WTC11 (cell line): ENCODE measurements at regions not wholly inside any gene's neighbourhood (a gene's known extent, or its start where the extent isn't known, plus 50 kb on each side); places are given as distances from the start of the nearest gene placed in this dataset.

Experiments used
- ATAC-seq: fragments of 200-7000 bp; cut with Tn5 transposase; 2 replicates; pipeline ENCODE4 v1.10.0; 2021; ENCODE audit warnings: mild to moderate bottlenecking, moderate library complexity
- CTCF ChIA-PET: fragments of 300-600 bp; sonication (Branson Sonifier 250); formaldehyde crosslinking; loops from one replicate; lab custom pipeline; 2021; ENCODE audit warnings: antibody characterized with exemption; lab: Charles Lee
- POLR2A ChIA-PET: fragments of 350-600 bp; sonication (Branson Sonifier 250); formaldehyde crosslinking; loops from one replicate; lab custom pipeline; 2021; ENCODE audit warnings: antibody characterized with exemption; lab: Charles Lee
- DNase-seq: peaks from one replicate; pipeline ENCODE4 v3.0.0; 2021; ENCODE audit warnings: low spot score
- H3K27ac Mint-ChIP-seq: 2 replicates; pipeline ENCODE4 v1.8.0; 2021; ENCODE audit warnings: mixed read lengths
- H3K27me3 Mint-ChIP-seq: 2 replicates; pipeline ENCODE4 v1.8.0; 2021; ENCODE audit warnings: low read depth, mild to moderate bottlenecking, moderate library complexity, mixed read lengths
- H3K36me3 Mint-ChIP-seq: 2 replicates; pipeline ENCODE4 v1.8.0; 2021; ENCODE audit warnings: mixed read lengths
- H3K4me1 Mint-ChIP-seq: 2 replicates; pipeline ENCODE4 v1.8.0; 2022; ENCODE audit warnings: mixed read lengths
- H3K4me3 Mint-ChIP-seq: 2 replicates; pipeline ENCODE4 v1.8.0; 2021; ENCODE audit warnings: mild to moderate bottlenecking, moderate library complexity, mixed read lengths
- H3K9me3 Mint-ChIP-seq: 2 replicates; pipeline ENCODE4 v1.8.0; 2021; ENCODE audit warnings: mixed read lengths
- CREM ChIP-seq: sonication (generic); formaldehyde crosslinking; IDR thresholded peaks from 2 replicates; pipeline ENCODE4 v1.8.1; 2022; ENCODE audit warnings: mild to moderate bottlenecking, missing genetic modification reagents, moderate library complexity
- FOXJ3 ChIP-seq: sonication (generic); formaldehyde crosslinking; IDR thresholded peaks from 2 replicates; pipeline ENCODE4 v1.9.0; 2021; ENCODE audit warnings: missing genetic modification reagents, mild to moderate bottlenecking, borderline replicate concordance
- NR2C2 ChIP-seq: sonication (generic); formaldehyde crosslinking; IDR thresholded peaks from 2 replicates; pipeline ENCODE4 v1.8.0; 2022; ENCODE audit warnings: mild to moderate bottlenecking, missing genetic modification reagents
- RELA ChIP-seq: sonication (generic); formaldehyde crosslinking; IDR thresholded peaks from 2 replicates; pipeline ENCODE4 v1.8.1; 2022; ENCODE audit warnings: missing genetic modification reagents, mild to moderate bottlenecking, borderline replicate concordance
- RORB ChIP-seq: fragments of 250-450 bp; sonication (Bioruptor Pico); IDR thresholded peaks from 2 replicates; pipeline ENCODE4 v1.9.0; 2021; ENCODE audit warnings: mild to moderate bottlenecking
- SMAD3 ChIP-seq: sonication (generic); formaldehyde crosslinking; IDR thresholded peaks from 2 replicates; pipeline ENCODE4 v1.8.0; 2022; ENCODE audit warnings: missing genetic modification reagents, mild to moderate bottlenecking, borderline replicate concordance
- ZNF121 ChIP-seq: sonication (generic); formaldehyde crosslinking; IDR thresholded peaks from 2 replicates; pipeline ENCODE4 v1.8.0; 2023; ENCODE audit warnings: missing genetic modification reagents
- ZNF416 ChIP-seq: fragments of 250-450 bp; sonication (Bioruptor Pico); IDR thresholded peaks from 2 replicates; pipeline ENCODE4 v1.9.0; 2021; ENCODE audit warnings: mild to moderate bottlenecking, inconsistent platforms
- TF ChIP-seq, protein P1 (sequence below): sonication (generic); formaldehyde crosslinking; conservative IDR thresholded peaks from 2 replicates; pipeline ENCODE4 v1.8.1; 2023; ENCODE audit warnings: mild to moderate bottlenecking, low read depth, missing genetic modification reagents, moderate library complexity
- TF ChIP-seq, protein P2 (sequence below): fragments of 250-450 bp; sonication (Bioruptor Pico); IDR thresholded peaks from 2 replicates; pipeline ENCODE4 v2.1.2; 2022; ENCODE audit warnings: mild to moderate bottlenecking, moderate library complexity
- TF ChIP-seq, protein P3 (sequence below): sonication (generic); formaldehyde crosslinking; IDR thresholded peaks from 2 replicates; pipeline ENCODE4 v1.8.1; 2023; ENCODE audit warnings: mild to moderate bottlenecking, missing genetic modification reagents, borderline replicate concordance
- TF ChIP-seq, protein P4 (sequence below): fragments of 250-450 bp; sonication (Bioruptor Pico); IDR thresholded peaks from 2 replicates; pipeline ENCODE4 v1.9.0; 2021; ENCODE audit warnings: mild to moderate bottlenecking
- TF ChIP-seq, protein P5 (sequence below): sonication (generic); formaldehyde crosslinking; conservative IDR thresholded peaks from 2 replicates; pipeline ENCODE4 v1.8.1; 2022; ENCODE audit warnings: mild to moderate bottlenecking, missing genetic modification reagents
- TF ChIP-seq, protein P6 (sequence below): fragments of 250-450 bp; sonication (Bioruptor Pico); conservative IDR thresholded peaks from 2 replicates; pipeline ENCODE4 v1.9.0; 2021; ENCODE audit warnings: mild to moderate bottlenecking
- TF ChIP-seq, protein P7 (sequence below): sonication (generic); formaldehyde crosslinking; IDR thresholded peaks from 2 replicates; pipeline ENCODE4 v1.8.0; 2022; ENCODE audit warnings: mild to moderate bottlenecking, missing genetic modification reagents
- TF ChIP-seq, protein P8 (sequence below): sonication (generic); formaldehyde crosslinking; IDR thresholded peaks from 2 replicates; pipeline ENCODE4 v1.8.1; 2022; ENCODE audit warnings: low read depth, mild to moderate bottlenecking, moderate library complexity, missing genetic modification reagents, borderline replicate concordance
- TF ChIP-seq, protein P9 (sequence below): fragments of 200-600 bp; IDR thresholded peaks from 2 replicates; pipeline ENCODE4 v1.8.0; 2022; ENCODE audit warnings: antibody characterized with exemption
- TF ChIP-seq, protein P10 (sequence below): sonication (generic); formaldehyde crosslinking; IDR thresholded peaks from 2 replicates; pipeline ENCODE4 v1.8.1; 2023; ENCODE audit warnings: mild to moderate bottlenecking, missing genetic modification reagents
- TF ChIP-seq, protein P11 (sequence below): sonication (generic); formaldehyde crosslinking; IDR thresholded peaks from 2 replicates; pipeline ENCODE4 v1.8.0; 2023; ENCODE audit warnings: missing genetic modification reagents

DNA sequence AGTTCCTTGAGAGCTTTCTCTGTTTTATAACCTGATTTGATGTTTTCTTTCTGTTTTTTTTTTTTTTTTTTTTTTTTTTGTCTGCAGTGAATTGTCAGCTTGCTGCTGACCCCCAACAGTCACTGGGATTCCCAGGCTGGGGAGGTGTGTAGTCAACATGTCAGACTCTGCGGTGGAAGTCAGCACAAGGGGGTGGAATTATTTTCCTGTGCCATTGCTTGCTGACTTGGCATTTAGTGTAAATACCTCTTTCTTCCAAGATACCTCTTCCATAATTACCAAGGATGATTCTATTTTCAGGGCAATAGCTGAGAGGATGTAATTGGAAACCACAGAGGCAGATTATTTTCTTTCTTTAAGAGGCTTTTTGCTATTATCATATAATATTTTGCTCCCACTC, 266.3 kb downstream of the CCDC85A start:
- DNase-seq, result no peak
- TF ChIP-seq, protein P1, sequence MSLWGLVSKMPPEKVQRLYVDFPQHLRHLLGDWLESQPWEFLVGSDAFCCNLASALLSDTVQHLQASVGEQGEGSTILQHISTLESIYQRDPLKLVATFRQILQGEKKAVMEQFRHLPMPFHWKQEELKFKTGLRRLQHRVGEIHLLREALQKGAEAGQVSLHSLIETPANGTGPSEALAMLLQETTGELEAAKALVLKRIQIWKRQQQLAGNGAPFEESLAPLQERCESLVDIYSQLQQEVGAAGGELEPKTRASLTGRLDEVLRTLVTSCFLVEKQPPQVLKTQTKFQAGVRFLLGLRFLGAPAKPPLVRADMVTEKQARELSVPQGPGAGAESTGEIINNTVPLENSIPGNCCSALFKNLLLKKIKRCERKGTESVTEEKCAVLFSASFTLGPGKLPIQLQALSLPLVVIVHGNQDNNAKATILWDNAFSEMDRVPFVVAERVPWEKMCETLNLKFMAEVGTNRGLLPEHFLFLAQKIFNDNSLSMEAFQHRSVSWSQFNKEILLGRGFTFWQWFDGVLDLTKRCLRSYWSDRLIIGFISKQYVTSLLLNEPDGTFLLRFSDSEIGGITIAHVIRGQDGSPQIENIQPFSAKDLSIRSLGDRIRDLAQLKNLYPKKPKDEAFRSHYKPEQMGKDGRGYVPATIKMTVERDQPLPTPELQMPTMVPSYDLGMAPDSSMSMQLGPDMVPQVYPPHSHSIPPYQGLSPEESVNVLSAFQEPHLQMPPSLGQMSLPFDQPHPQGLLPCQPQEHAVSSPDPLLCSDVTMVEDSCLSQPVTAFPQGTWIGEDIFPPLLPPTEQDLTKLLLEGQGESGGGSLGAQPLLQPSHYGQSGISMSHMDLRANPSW (CRISPR knock-in tag), result no peak
- TF ChIP-seq ZNF416 (CRISPR knock-in tag), result no peak
- TF ChIP-seq, protein P2, sequence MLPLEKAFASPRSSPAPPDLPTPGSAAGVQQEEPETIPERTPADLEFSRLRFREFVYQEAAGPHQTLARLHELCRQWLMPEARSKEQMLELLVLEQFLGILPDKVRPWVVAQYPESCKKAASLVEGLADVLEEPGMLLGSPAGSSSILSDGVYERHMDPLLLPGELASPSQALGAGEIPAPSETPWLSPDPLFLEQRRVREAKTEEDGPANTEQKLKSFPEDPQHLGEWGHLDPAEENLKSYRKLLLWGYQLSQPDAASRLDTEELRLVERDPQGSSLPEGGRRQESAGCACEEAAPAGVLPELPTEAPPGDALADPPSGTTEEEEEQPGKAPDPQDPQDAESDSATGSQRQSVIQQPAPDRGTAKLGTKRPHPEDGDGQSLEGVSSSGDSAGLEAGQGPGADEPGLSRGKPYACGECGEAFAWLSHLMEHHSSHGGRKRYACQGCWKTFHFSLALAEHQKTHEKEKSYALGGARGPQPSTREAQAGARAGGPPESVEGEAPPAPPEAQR (CRISPR knock-in tag), result no peak
- TF ChIP-seq SMAD3 (CRISPR knock-in tag), result no peak
- TF ChIP-seq, protein P3, sequence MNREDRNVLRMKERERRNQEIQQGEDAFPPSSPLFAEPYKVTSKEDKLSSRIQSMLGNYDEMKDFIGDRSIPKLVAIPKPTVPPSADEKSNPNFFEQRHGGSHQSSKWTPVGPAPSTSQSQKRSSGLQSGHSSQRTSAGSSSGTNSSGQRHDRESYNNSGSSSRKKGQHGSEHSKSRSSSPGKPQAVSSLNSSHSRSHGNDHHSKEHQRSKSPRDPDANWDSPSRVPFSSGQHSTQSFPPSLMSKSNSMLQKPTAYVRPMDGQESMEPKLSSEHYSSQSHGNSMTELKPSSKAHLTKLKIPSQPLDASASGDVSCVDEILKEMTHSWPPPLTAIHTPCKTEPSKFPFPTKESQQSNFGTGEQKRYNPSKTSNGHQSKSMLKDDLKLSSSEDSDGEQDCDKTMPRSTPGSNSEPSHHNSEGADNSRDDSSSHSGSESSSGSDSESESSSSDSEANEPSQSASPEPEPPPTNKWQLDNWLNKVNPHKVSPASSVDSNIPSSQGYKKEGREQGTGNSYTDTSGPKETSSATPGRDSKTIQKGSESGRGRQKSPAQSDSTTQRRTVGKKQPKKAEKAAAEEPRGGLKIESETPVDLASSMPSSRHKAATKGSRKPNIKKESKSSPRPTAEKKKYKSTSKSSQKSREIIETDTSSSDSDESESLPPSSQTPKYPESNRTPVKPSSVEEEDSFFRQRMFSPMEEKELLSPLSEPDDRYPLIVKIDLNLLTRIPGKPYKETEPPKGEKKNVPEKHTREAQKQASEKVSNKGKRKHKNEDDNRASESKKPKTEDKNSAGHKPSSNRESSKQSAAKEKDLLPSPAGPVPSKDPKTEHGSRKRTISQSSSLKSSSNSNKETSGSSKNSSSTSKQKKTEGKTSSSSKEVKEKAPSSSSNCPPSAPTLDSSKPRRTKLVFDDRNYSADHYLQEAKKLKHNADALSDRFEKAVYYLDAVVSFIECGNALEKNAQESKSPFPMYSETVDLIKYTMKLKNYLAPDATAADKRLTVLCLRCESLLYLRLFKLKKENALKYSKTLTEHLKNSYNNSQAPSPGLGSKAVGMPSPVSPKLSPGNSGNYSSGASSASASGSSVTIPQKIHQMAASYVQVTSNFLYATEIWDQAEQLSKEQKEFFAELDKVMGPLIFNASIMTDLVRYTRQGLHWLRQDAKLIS (CRISPR knock-in tag), result no peak
- TF ChIP-seq RELA, result no peak
- no peak for TF ChIP-seq ZNF121 (CRISPR knock-in tag)
- TF ChIP-seq, protein P4, sequence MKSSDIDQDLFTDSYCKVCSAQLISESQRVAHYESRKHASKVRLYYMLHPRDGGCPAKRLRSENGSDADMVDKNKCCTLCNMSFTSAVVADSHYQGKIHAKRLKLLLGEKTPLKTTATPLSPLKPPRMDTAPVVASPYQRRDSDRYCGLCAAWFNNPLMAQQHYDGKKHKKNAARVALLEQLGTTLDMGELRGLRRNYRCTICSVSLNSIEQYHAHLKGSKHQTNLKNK (CRISPR knock-in tag), result no peak
- TF ChIP-seq, protein P5, sequence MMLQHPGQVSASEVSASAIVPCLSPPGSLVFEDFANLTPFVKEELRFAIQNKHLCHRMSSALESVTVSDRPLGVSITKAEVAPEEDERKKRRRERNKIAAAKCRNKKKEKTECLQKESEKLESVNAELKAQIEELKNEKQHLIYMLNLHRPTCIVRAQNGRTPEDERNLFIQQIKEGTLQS (CRISPR knock-in tag), result no peak
- no peak for TF ChIP-seq RORB (CRISPR knock-in tag)
- no peak for TF ChIP-seq FOXJ3 (CRISPR knock-in tag)
- TF ChIP-seq, protein P6, sequence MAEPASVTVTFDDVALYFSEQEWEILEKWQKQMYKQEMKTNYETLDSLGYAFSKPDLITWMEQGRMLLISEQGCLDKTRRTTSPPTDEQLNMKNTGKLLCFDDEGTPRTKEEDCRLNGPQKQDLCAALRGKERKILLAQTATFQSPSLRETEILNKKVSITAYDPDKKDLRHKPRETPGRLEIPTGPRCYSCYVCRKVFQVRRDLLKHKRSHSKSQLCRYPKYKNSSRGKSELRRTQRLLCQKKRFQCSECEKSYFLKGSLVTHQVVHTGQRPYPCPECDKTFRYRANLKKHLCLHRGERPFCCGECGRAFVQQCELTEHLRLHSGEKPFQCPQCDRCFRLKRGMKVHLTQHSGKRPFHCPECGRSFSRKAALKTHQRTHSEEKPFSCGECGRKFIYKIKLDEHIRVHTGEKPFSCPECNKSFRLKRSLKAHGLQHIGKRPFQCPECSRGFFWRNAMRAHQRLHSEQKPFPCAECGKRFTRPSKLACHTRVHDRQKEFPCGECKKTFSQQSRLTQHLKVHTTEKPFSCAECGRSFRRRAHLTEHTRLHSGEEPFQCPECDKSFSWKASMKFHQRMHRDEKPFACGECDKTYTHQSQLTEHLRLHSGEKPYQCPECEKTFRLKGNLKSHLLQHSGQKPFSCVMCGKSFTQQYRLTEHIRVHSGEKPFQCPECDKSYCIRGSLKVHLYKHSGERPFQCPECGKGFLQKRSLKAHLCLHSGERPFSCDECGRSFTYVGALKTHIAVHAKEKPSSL (CRISPR knock-in tag), result no peak
- TF ChIP-seq NR2C2, result no peak
- TF ChIP-seq, protein P7, sequence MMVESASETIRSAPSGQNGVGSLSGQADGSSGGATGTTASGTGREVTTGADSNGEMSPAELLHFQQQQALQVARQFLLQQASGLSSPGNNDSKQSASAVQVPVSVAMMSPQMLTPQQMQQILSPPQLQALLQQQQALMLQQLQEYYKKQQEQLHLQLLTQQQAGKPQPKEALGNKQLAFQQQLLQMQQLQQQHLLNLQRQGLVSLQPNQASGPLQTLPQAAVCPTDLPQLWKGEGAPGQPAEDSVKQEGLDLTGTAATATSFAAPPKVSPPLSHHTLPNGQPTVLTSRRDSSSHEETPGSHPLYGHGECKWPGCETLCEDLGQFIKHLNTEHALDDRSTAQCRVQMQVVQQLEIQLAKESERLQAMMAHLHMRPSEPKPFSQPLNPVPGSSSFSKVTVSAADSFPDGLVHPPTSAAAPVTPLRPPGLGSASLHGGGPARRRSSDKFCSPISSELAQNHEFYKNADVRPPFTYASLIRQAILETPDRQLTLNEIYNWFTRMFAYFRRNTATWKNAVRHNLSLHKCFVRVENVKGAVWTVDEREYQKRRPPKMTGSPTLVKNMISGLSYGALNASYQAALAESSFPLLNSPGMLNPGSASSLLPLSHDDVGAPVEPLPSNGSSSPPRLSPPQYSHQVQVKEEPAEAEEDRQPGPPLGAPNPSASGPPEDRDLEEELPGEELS (CRISPR knock-in tag), result no peak
- TF ChIP-seq, protein P8, sequence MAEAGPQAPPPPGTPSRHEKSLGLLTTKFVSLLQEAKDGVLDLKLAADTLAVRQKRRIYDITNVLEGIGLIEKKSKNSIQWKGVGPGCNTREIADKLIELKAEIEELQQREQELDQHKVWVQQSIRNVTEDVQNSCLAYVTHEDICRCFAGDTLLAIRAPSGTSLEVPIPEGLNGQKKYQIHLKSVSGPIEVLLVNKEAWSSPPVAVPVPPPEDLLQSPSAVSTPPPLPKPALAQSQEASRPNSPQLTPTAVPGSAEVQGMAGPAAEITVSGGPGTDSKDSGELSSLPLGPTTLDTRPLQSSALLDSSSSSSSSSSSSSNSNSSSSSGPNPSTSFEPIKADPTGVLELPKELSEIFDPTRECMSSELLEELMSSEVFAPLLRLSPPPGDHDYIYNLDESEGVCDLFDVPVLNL, result no peak
- TF ChIP-seq, protein P9, sequence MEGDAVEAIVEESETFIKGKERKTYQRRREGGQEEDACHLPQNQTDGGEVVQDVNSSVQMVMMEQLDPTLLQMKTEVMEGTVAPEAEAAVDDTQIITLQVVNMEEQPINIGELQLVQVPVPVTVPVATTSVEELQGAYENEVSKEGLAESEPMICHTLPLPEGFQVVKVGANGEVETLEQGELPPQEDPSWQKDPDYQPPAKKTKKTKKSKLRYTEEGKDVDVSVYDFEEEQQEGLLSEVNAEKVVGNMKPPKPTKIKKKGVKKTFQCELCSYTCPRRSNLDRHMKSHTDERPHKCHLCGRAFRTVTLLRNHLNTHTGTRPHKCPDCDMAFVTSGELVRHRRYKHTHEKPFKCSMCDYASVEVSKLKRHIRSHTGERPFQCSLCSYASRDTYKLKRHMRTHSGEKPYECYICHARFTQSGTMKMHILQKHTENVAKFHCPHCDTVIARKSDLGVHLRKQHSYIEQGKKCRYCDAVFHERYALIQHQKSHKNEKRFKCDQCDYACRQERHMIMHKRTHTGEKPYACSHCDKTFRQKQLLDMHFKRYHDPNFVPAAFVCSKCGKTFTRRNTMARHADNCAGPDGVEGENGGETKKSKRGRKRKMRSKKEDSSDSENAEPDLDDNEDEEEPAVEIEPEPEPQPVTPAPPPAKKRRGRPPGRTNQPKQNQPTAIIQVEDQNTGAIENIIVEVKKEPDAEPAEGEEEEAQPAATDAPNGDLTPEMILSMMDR, result no peak
- TF ChIP-seq, protein P10, sequence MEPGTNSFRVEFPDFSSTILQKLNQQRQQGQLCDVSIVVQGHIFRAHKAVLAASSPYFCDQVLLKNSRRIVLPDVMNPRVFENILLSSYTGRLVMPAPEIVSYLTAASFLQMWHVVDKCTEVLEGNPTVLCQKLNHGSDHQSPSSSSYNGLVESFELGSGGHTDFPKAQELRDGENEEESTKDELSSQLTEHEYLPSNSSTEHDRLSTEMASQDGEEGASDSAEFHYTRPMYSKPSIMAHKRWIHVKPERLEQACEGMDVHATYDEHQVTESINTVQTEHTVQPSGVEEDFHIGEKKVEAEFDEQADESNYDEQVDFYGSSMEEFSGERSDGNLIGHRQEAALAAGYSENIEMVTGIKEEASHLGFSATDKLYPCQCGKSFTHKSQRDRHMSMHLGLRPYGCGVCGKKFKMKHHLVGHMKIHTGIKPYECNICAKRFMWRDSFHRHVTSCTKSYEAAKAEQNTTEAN (CRISPR knock-in tag), result no peak
- no peak for TF ChIP-seq CREM (CRISPR knock-in tag)
- TF ChIP-seq, protein P11, sequence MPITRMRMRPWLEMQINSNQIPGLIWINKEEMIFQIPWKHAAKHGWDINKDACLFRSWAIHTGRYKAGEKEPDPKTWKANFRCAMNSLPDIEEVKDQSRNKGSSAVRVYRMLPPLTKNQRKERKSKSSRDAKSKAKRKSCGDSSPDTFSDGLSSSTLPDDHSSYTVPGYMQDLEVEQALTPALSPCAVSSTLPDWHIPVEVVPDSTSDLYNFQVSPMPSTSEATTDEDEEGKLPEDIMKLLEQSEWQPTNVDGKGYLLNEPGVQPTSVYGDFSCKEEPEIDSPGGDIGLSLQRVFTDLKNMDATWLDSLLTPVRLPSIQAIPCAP (CRISPR knock-in tag), result no peak
- no peak overlapping the region for H3K4me3 Mint-ChIP-seq
- peaks cover 34% of the 10 kb centered on the region for H3K4me1 Mint-ChIP-seq
- CTCF ChIA-PET, result interaction anchor here (1.7 kb wide), 1 partner anchor 267 kb away, joined by 9 read pairs; the partner anchor contains the start of gene CCDC85A
- no peak for ATAC-seq
- POLR2A ChIA-PET, result no interaction called here
- peaks cover 21% of the 10 kb centered on the region for H3K9me3 Mint-ChIP-seq
- no peaks in the 10 kb centered on the region for H3K27me3 Mint-ChIP-seq
- peaks cover 21% of the 10 kb centered on the region for H3K36me3 Mint-ChIP-seq
- no peak overlapping the region for H3K27ac Mint-ChIP-seq
